Activated CD8-positive, alpha-beta memory T cell treated with anti-CD3 and anti-CD28 coated beads for 4 hours (primary cell): ENCODE measurements at regions not wholly inside any gene's neighbourhood (a gene's known extent, or its start where the extent isn't known, plus 50 kb on each side); places are given as distances from the start of the nearest gene placed in this dataset.

Experiments
- DNase-seq, 2 donors: peaks; one replicate each; pipeline ENCODE4 v3.0.0-alpha.2; 2020; ENCODE audit warnings: low read depth in 2 of 2

DNA sequence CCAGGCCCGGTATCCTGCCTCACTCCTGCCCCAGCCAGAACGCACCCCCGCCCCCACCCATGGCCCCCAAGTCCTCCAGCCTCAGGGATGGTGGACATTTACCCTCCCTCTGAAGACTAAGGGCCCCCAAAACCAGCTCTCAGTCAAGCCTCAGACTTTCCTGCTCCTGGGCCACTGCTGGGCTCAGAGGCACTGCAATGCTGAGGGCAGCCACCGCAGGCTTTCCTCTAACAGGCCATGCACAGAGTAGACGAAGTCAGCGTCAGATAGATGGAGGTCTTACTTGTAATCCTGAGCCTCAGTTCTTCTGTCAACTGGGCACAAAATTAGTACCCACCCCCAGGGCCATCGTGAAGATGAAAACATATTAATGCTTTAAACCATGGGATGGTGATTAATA, 92.6 kb downstream of the TTC32 start:
- DNase-seq, result no peak

DNA sequence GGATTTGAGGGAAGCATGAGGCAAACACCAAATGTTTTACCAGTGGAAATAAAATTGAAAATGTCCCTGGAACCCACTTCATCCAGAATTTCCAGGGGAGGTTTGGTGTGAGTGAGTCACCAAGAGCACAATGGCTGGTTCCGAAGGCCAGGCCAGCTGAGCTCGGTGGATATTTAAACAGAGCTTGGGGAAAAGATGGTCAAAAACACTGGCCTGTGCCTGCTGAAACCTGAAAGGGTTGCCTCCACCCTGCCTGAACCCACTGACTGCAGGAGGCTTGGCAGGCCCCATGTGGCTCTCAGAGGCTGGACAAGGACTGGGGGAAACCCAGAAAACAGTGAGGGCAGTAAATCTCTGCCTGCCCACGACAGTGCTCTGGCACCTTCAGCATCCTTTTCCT, 93.9 kb downstream of the TTC32 start:
- no peak for DNase-seq

DNA sequence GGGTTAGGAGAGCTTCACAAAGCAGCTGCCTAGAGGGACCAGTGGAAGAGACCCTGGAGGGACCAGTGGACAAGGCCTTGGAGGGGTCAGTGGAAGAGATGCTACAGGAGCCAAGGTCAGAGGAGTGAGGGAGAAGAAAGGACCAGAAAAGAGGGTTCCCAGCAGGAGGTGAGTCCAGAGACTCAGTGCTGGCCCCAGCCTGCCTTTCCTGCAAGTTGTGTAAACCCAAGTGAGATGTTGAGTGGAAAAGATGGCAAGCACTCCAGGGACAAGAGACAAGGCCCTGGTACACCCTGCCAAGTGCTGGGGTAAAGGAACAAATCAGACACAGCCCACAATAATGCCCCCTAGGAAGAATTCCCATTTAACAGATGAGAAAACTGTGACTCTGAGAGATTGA, 94.4 kb downstream of the TTC32 start:
- no peak for DNase-seq

DNA sequence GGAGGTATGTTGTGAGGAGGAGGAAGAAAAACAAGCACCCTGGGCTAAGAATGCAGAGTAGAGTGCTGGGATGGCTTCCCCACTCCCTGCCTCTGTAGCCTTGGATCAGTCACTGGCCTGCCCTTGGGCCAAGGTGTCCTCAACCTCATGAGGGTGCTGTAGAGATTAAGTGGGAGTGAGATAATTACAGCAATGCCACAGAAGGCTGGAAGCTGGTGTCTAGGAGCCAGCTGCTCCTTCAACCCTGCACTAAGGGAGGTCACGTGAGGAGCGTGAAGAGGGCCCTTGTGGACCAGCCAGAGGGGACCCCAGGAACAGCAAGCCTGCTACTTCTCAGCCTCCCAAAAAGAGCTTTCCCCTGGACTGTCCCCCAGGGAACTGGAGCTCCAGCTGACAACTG, 95.2 kb downstream of the TTC32 start:
- DNase-seq, result no peak

DNA sequence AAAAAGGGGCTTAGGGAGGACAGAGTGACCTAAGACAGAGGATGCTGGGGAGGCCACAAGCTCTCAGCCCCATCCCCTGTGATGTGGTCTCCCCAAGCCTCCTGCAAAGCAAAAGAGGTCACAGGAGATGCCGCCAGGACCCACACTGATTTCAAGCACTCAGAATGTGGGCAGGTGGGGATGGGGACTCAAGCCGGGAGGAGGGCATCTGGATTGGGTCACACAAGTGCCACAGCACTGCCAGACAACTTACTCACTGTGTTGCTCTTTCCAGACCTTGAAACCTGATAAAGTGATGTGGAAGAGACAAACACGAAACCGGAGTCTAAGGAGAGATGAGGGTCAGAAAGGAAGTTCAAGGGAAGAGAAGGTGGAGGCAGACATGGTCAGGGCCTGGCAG, 95.7 kb downstream of the TTC32 start:
- no peak for DNase-seq

DNA sequence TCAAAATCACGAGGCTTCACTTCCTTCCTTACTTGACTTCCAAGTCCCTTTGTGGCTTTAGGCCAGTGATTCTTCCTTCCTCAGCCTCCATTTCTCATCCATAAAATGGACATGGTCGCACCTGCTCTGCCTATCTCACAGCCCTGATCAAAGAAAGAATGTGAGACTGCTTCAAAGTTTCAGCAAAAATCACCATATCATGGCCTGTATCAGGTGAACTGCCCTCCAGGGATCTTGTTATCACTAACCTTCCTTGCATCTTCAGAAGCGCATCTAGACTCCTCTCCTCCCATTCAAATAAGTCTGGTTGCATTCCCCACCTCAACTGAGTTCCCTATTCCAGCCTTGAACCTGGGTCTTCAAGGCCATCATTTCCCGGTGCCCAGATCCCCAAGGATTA, 96.5 kb downstream of the TTC32 start:
- no peak for DNase-seq

DNA sequence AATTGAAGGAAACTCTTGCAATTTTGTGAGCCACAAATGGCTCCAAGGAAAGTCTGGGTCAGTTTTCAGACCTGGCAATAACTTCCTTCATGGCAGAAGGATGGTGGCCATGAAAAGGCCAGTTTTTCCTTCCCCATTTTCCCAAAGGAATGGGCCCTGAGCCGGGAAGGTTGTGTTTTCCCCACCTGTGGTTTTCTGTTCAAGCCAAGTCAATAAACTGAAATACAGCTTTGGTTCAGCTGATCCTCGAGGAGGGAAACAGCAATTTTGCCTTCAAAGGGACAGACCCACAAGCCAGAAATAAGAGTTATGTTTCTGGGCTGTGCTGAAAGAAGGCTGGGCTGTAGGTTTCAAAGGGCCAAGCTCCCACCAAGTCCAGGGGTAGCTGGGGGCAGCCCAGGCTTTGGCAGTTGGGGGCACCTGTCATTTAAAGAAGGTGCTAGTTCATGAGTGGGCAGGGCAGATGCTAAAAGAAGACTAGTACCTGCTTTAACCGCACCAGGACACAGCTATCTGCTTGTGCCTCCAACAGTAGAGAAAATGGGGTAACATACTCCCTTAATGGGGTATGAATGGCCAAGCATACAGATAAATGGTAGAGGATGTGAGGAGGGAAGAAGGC, 97.0 kb downstream of the TTC32 start:
- no peak for DNase-seq

DNA sequence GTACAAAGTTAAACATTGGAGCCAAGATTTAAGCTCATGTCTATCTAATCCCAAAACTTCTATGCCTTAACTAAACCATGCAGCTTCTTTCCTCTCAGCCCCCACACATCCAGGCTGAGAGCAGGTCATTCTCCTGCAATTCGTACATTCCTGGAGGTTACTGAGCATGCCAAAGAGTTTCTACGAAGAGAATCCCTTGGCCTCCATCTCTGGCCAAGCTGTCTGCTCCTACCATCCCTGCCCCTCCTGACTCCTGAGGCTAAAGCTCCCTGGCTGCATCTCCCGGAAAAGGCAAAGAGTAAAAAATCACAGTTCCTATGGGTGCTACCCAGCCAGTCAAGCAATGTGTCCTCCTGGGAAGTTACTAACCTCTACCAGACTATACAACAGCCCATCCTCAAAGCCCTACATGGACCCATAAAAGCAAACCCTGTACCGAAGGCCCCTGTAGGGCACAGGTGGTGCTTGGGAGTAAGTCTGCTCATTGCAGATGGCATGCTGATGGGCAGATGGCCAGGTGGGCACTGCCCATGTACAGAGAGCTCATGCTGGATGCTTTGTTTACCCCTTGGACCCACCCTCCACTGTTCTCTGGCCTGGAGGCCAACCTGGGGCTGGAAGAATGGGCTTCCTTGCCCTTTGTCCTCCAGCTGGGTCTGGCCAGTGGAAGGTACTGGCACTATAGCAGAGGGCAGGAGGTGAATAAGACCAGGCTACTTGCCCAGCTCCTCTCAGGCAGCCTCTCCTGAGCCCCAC, 99.5 kb downstream of the TTC32 start:
- DNase-seq, result no peak

DNA sequence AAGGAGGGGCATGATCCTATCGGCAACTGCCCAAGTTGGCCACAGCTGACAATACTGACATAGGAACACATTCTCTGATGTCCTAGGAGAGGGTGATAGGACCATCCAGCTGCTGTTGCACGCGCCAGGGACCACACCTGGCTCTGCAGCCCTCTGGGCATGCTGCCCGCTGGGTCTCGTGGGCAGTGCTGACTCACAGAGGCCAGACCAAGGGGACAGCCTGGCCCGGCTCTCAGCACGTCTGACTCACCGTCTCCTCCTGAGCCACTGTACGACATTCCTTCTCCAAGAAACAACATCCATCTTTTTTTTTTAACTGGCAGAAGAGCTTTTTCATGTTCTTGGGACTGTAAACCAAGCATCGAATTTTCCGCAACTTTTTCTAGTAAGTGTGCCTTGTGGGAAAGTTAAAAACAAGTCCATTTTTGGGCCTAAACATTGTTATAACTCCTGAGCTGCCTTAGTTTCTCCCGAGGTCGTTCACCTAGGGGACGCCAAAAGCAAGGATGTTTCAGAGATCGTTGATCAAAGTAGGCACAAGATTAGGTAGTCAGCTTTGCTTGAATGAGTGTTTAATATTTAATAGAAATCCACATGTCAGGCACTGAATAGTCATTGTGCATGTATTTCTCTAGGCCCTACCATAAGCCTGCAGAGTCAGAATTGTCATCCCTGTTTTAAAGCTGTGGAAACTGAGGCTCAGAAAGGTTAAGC, 100.3 kb downstream of the TTC32 start:
- no peak for DNase-seq

DNA sequence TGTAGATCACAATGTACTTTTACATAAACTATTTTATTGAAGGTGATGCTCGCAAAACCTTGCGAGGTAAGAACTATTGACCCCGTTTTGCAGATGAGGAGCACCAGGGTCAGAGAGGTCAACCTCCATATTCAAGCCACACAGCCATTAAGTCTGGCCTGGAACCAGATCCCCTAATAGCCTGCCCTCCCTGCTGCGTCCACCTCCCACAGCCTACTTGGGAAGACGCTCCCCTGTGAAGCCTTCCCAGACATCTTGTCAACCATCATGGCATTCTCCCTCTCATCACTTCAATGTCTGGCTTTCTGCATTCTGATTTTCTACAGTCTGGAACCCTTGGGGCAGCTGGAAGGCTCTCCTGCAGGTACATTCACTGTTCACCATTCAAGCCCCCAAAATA, 101.0 kb downstream of the TTC32 start:
- no peak for DNase-seq

DNA sequence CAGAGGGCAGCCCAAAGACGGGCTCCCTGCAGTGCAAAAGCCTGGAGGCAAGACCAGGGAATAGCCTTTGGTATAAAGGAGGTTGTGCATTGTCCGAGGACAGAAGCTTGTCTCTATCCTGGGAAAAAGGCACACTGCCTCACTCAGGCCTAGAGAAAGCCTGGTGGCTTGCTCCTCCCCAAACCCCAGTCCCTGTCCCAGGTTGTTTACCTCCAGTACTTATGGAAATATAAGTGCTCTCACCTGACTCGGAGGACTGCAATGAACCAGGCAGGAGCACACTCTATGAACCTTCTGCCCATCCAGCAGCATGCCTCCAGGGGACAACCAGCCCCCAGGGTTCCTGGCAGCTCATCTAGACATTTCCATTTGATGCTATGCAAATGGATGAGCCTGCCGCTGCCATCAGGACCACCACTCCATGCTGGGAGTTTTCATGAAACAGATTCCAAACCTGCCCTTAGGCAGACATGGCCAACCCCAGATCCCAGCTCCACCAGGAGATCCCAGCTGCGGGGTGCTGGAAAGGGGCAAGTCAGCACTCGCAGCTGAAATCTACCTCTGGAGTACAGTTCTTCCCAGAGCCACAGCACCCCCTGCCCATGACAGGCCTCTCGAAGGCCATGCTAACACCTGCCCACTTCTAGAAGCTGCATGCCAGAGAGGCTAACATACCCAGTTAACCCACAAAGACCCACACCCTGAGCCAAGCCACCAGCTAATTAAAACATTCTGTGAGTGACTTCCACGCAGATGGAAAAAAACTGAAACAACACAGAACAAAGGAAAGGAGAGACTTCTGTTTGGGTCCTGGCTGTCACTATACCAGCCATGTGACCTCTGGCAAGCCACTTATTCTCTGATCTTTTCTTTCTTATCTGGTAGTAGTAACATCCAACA, 101.7 kb downstream of the TTC32 start:
- no peak for DNase-seq

DNA sequence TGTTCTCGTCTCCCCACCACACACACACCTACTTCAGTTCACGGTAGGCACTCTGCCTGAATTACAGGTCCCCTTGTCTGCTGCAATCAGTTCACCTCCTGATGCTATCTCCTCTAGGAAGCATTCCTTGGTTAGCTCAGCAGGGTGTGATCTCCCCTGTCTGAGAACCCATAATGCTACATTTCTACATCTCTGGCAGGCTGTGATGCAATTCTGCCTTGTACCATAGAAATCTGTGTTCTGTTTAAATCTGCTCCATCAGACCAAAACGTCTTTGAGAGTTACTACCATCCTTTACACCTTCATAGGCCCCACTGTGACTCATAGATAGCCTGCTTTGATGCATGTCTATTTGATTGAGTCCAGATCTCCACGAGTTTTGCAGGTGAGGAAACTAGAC, 103.9 kb downstream of the TTC32 start:
- no peak for DNase-seq

DNA sequence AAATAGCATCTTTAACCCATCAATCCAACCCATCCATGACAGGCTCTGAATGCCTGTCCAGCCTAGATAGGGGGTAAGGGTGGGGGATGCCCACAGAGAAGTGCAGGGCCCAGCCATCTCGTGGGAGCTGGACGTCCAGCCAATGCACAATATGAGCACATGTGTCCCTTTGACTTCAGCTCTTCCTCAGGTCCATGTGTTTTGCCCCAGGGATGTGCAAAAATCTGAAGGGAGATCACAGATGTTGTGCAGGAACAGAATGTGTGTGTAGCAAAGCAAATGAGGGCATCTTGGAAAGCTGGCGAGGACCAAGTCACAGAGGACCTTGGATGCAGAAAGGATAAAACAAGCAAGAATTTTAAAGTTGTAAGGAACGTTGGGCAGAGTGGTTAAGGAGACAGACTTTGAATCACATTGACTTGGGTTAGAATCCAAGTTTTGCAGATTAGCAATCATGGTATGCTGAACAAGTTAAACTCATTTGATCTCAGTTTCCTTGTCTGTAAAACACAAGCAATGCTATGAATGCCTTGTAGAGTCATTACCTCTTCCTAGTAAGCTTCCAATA, 104.5 kb downstream of the TTC32 start:
- DNase-seq, result no peak

DNA sequence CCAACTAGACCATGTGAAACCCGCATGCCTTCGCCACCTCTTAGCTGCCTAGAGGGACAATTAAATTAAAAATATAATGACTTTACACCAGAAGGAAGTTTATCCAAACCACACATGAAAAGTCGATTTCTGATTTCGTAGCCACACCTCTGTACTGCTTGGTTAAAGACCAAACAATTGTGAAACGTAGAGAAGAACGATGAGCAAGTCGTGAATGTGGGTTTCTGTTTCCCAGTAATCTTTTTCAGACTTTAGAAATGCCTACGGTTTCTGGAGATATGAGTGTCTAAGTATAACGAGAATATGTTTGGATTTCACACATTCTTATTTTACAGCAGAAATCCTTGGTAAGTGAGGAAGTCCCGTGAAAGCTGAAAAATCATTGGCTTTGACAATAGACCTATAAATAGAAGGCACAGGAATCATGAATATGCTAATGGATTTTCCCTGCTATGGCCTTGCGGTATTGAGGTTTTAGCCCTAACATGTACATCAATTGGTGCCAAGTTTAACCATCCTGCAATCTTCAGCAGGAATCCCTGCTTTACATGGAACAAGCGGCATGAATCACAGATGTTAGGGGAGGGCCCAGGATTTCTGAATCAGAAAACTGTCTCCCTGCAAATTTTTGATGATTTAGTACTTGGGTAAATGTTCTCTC, 105.6 kb downstream of the TTC32 start:
- DNase-seq, result no peak

DNA sequence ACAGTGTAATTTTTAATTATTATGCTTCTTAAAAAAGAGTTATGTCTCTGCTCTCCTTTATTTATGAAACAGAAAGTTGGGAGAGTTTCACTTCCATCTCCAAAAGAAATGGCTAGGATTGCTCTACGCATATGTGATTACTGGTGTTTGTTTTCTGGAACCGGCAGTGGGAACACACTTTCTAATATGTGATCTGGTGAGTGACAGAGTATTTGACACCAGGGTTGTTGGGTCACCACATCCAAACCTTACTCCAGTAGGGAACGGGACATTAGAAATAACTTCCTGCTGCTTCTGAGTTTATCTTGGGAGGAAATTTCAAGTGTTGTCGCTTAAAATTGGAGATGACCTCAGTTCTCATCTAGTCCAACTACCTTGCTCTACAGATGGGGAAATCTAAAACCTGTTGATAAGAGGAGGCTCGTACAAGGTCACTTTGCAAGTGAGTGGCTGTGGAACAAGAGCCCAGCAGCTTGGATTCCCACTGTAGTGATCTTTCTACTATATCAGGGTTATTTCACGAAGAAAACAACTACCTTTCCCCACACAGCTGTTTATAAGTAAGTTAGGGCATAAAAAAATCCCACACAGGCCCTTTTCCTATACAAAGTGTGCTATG, 108.5 kb downstream of the TTC32 start:
- DNase-seq, result no peak

DNA sequence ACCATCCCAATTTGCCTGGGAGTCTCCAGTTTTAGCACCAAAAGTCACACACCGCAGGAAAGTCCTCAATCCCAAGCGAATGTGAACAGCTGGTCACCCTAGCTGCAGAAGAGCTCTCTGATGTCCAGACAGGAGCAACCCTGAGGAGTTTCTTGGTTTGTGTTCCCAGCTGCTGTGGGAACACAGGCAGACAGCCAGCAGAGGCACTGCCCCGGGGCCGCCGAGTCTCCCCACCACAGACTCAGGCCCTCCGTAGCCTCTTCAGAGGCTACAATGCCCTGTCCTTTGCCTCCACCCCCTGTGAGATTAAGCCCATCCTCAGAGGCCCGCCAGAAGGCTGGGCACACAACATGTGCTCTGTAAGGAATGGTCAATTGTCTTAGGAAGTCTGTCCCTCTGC, 111.5 kb downstream of the TTC32 start:
- DNase-seq, result no peak

DNA sequence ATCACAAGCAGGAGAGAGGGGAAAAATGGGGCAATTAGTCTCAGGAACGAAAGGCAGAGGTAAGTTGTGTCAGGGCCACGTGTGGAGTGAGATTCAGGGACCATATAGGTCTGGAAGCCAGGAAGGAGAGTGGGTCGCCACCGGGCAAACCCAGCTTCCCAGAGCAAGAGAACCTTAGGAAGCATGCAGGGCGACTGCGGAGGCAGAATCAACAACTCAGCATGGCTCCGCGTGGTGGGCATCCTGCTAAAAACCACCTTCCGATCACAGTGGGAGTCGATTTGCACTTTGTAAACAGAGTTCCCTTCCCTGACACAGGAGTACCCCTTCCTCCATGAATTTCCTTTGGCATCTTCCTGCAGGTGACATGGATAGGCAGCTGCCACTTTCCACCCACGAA, 114.6 kb downstream of the TTC32 start:
- no peak for DNase-seq

DNA sequence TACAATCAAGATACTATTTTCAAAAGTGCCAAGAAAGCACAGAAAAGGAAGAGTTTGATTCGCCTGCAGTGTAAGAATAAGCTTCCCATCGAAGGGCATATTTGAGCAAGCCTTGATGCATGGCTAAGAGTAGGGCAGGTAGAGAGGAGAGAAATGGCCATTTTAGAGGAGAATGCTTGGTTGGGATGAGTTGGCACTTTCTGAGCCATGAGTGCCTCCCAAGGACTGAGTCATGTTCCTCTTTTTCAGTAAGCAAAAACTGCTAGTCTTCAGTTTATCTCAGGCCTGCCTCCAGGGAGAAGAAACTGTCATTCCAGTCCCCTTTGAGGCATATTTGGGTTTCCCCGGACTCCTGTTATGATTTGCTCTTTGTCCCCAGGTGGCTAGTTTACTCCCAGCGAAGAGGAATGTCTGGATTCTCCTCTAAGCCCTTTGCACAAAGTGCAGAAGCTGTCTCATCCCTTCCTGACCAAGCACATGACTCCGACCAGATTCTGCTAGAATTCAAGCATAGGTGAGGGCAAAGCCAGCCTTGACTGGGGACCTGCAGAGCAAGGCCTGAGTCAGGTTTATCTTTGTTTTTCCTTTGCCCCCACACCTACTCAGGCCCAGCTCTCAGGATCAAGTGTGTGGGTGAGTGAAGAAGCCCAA, 115.2 kb downstream of the TTC32 start:
- no peak for DNase-seq

DNA sequence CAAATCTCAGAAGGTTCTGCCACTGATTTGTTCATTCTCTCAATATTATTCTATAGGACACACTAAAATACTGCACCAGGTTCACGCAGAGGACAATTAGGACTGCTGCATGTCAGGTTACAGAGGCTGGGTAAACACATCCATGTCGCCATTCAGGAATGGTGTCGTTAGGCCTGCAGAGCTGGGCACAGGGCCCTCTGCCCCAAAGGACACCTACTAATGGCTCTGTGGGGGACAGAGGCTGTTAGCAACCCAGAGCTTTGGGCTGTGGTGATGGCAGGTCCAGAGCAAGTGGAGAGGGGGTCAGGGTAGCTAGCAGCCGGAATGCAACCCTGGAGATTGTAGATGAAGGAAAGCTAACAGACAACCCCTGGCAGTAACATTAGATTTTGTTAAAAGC, 115.9 kb downstream of the TTC32 start:
- DNase-seq, result no peak

DNA sequence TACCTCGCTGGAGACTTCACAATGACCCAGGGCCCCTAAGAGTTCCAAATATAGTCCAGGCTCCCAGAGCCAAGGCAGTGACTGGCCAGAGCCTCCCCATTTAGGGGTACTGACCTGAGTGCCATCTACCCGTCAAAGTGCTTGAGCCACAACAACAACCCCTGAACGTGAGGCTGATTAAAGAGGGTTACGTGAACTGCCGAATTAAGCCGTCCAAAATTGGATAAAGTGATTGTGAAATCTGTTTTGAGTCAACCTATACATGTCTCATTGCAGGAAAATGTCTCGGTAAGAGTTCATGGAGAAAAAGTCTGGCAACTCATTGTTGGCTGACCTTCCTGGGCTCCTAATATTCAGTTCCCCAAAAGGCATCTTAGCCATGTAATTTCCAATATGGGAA, 116.3 kb downstream of the TTC32 start:
- no peak for DNase-seq
